ENCODE measurements at regions not wholly inside any gene's neighbourhood (a gene's known extent, or its start where the extent isn't known, plus 50 kb on each side); places are given as distances from the start of the nearest gene placed in this dataset.

DNA sequence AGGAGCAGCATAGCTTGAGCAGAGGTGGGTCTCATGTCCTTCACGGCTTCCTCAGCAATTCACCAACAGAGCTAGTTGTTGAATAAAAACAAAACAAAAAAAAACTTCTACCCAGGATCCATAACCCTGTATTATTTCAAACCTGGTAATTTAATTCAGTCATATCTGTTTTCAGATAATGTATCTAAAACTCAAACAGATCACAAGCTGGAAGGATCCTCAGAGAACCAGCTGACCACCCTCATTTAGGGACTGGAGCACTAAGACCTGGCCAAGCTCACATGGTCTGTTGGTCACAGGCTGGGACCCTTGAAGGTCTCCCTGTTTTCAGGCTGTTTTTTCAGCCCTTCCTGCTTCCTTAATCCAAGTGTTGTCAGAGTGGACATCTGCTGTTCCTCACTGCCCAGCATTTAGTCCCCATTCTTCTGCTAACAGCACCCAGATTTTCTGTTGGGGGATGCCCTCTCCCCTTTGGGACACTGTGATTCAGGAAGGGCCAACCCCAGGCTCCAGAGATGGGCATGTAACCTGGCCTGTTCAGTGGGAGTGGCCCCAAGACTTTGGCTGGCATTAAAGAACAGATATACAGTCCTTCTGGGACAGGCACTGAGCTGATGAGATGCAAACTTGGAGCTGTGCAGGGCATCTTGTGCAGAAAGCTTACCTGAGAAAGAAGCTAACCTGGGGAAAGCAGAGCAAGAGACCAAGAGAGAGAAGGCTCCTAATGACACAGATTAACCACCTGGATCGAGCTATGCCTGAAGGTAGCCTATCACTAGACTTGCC is 78.8 kb upstream of the SPATA12 start:
- CTCF ChIA-PET = interaction anchor here (1.2 to 3.4 kb wide), 6 partner anchors 8 to 279 kb away, joined by 3 to 16 read pairs (median 6); partner anchors contain the start of gene ARHGEF3
- DNase-seq (ENCODE audit: low read depth in 1 of 2, low spot score in 1 of 2) (no peak), FAIRE-seq (no peak), ATAC-seq (no peak)
- POLR2A ChIA-PET = interaction anchor here (0.6 to 1.4 kb wide), 3 partner anchors 180 to 299 kb away, joined by 3 to 13 read pairs (median 4); partner anchors contain the start of genes ARHGEF3 and TASOR
- WGBS (ENCODE audit: missing lambda C conversion rate) = 67% methylated on average over 2 of the region's 2 CpGs
- TF ChIP-seq ZNF302 (CRISPR knock-in tag; IDR thresholded peaks at IDR 0.05) = no peak
- TF ChIP-seq ZC3H11A (IDR thresholded peaks at IDR 0.05) = no peak
- no peak for TF ChIP-seq ATOH8 (CRISPR knock-in tag; IDR thresholded peaks at IDR 0.05; ENCODE audit: low read depth)
- TF ChIP-seq, protein P1, sequence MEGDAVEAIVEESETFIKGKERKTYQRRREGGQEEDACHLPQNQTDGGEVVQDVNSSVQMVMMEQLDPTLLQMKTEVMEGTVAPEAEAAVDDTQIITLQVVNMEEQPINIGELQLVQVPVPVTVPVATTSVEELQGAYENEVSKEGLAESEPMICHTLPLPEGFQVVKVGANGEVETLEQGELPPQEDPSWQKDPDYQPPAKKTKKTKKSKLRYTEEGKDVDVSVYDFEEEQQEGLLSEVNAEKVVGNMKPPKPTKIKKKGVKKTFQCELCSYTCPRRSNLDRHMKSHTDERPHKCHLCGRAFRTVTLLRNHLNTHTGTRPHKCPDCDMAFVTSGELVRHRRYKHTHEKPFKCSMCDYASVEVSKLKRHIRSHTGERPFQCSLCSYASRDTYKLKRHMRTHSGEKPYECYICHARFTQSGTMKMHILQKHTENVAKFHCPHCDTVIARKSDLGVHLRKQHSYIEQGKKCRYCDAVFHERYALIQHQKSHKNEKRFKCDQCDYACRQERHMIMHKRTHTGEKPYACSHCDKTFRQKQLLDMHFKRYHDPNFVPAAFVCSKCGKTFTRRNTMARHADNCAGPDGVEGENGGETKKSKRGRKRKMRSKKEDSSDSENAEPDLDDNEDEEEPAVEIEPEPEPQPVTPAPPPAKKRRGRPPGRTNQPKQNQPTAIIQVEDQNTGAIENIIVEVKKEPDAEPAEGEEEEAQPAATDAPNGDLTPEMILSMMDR (IDR thresholded peaks at IDR 0.05) = no peak
- no peak for TF ChIP-seq HOXA7 (CRISPR knock-in tag; IDR thresholded peaks at IDR 0.05)
- TF ChIP-seq MAFK (IDR thresholded peaks at IDR 0.05; ENCODE audit: partially characterized antibody) = no peak
- TF ChIP-seq POLR2AphosphoS2 (conservative IDR thresholded peaks at IDR 0.05; ENCODE audit: low read length) = no peak
- no peak for TF ChIP-seq REST (IDR thresholded peaks at IDR 0.05)
- TF ChIP-seq, protein P2, sequence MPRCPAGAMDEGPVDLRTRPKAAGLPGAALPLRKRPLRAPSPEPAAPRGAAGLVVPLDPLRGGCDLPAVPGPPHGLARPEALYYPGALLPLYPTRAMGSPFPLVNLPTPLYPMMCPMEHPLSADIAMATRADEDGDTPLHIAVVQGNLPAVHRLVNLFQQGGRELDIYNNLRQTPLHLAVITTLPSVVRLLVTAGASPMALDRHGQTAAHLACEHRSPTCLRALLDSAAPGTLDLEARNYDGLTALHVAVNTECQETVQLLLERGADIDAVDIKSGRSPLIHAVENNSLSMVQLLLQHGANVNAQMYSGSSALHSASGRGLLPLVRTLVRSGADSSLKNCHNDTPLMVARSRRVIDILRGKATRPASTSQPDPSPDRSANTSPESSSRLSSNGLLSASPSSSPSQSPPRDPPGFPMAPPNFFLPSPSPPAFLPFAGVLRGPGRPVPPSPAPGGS (IDR thresholded peaks at IDR 0.05) = no peak
- no peak for TF ChIP-seq ZSCAN20 (CRISPR knock-in tag; IDR thresholded peaks at IDR 0.05)
- no peak for TF ChIP-seq MAX (IDR thresholded peaks at IDR 0.05)
- no peak for TF ChIP-seq CBX2 (IDR thresholded peaks at IDR 0.05; ENCODE audit: borderline replicate concordance, low read depth)
- no peak for TF ChIP-seq RNF2 (IDR thresholded peaks at IDR 0.05; ENCODE audit: borderline replicate concordance, low read depth)
- TF ChIP-seq HEYL (CRISPR knock-in tag; IDR thresholded peaks at IDR 0.05) = no peak
- TF ChIP-seq MAZ (IDR thresholded peaks at IDR 0.05; ENCODE audit: borderline replicate concordance, low read depth, low read length) = no peak
- TF ChIP-seq CHD2 (IDR thresholded peaks at IDR 0.05; ENCODE audit: low read length, partially characterized antibody) = no peak
- TF ChIP-seq MYC (IDR thresholded peaks at IDR 0.05; ENCODE audit: borderline replicate concordance, low read length) = no peak
- TF ChIP-seq EHF (CRISPR knock-in tag; IDR thresholded peaks at IDR 0.05) = no peak
- TF ChIP-seq CEBPB (IDR thresholded peaks at IDR 0.05) = no peak
- Histone ChIP-seq H3K27ac (peak overlapping the region; percentile 27 to 58; a peak in 4 of 6 replicates), H3K4me3 (no peak overlapping the region), H3K4me2 (peak overlapping the region; percentile 27; the same call in 2 of the 3 replicates), H3K9me3 (no peaks in the 10 kb centered on the region), H3K4me1 (peaks cover 17% of the 10 kb centered on the region)
